ENCODE measurements at regions not wholly inside any gene's neighbourhood (a gene's known extent, or its start where the extent isn't known, plus 50 kb on each side); places are given as distances from the start of the nearest gene placed in this dataset.

GRCh38 chr2:10228611-10229365 is 73.9 kb upstream of the HPCAL1 start:
- no peak overlapping the region for H2AFZ ChIP-seq (ENCODE audit: low read depth, low read length)
- no peak for TF ChIP-seq MYC (IDR thresholded peaks at IDR 0.05; ENCODE audit: low read depth, low read length)
- TF ChIP-seq FOS (IDR thresholded peaks at IDR 0.05; ENCODE audit: borderline replicate concordance, insufficient read depth, low read length), result no peak
- TF ChIP-seq JUN (IDR thresholded peaks at IDR 0.05; ENCODE audit: borderline replicate concordance, insufficient read depth, insufficient read length, low read depth), result no peak
- TF ChIP-seq GATA2 (IDR thresholded peaks at IDR 0.05; ENCODE audit: insufficient read depth, insufficient read length, low read depth, low read length), result no peak
- no peak for TF ChIP-seq POLR2A (IDR thresholded peaks at IDR 0.05; ENCODE audit: low read depth, low read length)
- no peaks in the 10 kb centered on the region for H4K20me1 ChIP-seq (replicated peaks; ENCODE audit: control insufficient read depth, extremely low read depth, insufficient read depth, low read length)
- no peaks in the 10 kb centered on the region for H3K9me3 ChIP-seq (replicated peaks; ENCODE audit: control insufficient read depth, insufficient read depth, low read length)
- H3K9me1 ChIP-seq (replicated peaks; ENCODE audit: control insufficient read depth, extremely low read depth, insufficient read depth, low read length), result no peaks in the 10 kb centered on the region
- DNase-seq (ENCODE audit: low read depth, low spot score), result no peak
- H3K36me3 ChIP-seq (ENCODE audit: control insufficient read depth in 2 of 2, extremely low read depth in 1 of 2, insufficient read depth in 2 of 2, low read length in 2 of 2), result no peaks in the 10 kb centered on the region
- POLR2A ChIA-PET, result no interaction called here
- BruUV-seq (replicated peaks), result no TSS peak
- no peaks in the 10 kb centered on the region for H3K4me1 ChIP-seq (ENCODE audit: control insufficient read depth, extremely low read depth, insufficient read depth, low read length)
- no peak overlapping the region for H3K9ac ChIP-seq (replicated peaks; ENCODE audit: extremely low read depth, insufficient read depth, low read length)
- FAIRE-seq, result no peak
- no peak overlapping the region for H3K27ac ChIP-seq (ENCODE audit: insufficient read depth, low read depth, low read length)
- dilution Hi-C loops (cut with MboI; ENCODE audit: extremely low pct_ligation_motif_present, low sequenced_read_pairs) (no loop called here), intact Hi-C loops (cut with micrococcal nuclease) (no loop called here)
- H3K4me3 ChIP-seq (replicated peaks in 1 of 3; ENCODE audit: insufficient read depth in 1 of 3, low read depth in 1 of 3, low read length in 3 of 3), result no peak overlapping the region
- H3K4me2 ChIP-seq (ENCODE audit: insufficient read depth, low read length), result no peak overlapping the region
- no peaks in the 10 kb centered on the region for H3K27me3 ChIP-seq (ENCODE audit: control insufficient read depth in 2 of 2, insufficient read depth in 2 of 2, low read length in 2 of 2)
- CTCF ChIA-PET, result interaction anchor here (1.0 to 1.4 kb wide), 3 partner anchors 26 to 83 kb away, joined by 3 read pairs; no protein-coding TSS in a partner anchor
- H3K79me2 ChIP-seq (ENCODE audit: control insufficient read depth, insufficient read depth, low read length), result no peaks in the 10 kb centered on the region

- Histone ChIP-seq H3K4me1 (ENCODE audit: control insufficient read depth, extremely low read depth, insufficient read depth, low read length) (no peaks in the 10 kb centered on the region), H3K27me3 (ENCODE audit: control insufficient read depth in 2 of 2, insufficient read depth in 2 of 2, low read length in 2 of 2) (no peaks in the 10 kb centered on the region), H3K9ac (replicated peaks; ENCODE audit: extremely low read depth, insufficient read depth, low read length) (no peak overlapping the region), H3K4me2 (ENCODE audit: insufficient read depth, low read length) (no peak overlapping the region), H3K4me3 (replicated peaks in 1 of 3; ENCODE audit: insufficient read depth in 1 of 3, low read depth in 1 of 3, low read length in 3 of 3) (no peak overlapping the region), H4K20me1 (replicated peaks; ENCODE audit: control insufficient read depth, extremely low read depth, insufficient read depth, low read length) (no peaks in the 10 kb centered on the region), H2AFZ (ENCODE audit: low read depth, low read length) (no peak overlapping the region), H3K27ac (ENCODE audit: insufficient read depth, low read depth, low read length) (no peak overlapping the region), H3K9me1 (replicated peaks; ENCODE audit: control insufficient read depth, extremely low read depth, insufficient read depth, low read length) (no peaks in the 10 kb centered on the region), H3K79me2 (ENCODE audit: control insufficient read depth, insufficient read depth, low read length) (no peaks in the 10 kb centered on the region), H3K36me3 (ENCODE audit: control insufficient read depth in 2 of 2, extremely low read depth in 1 of 2, insufficient read depth in 2 of 2, low read length in 2 of 2) (no peaks in the 10 kb centered on the region), H3K9me3 (replicated peaks; ENCODE audit: control insufficient read depth, insufficient read depth, low read length) (no peaks in the 10 kb centered on the region)
- dilution Hi-C loops (cut with MboI; ENCODE audit: extremely low pct_ligation_motif_present, low sequenced_read_pairs), result no loop called here
- DNase-seq (ENCODE audit: low read depth, low spot score), result no peak
- intact Hi-C loops (cut with micrococcal nuclease), result no loop called here
- no TSS peak for BruUV-seq (replicated peaks)
- no peak for FAIRE-seq
- ChIA-PET POLR2A (no interaction called here), CTCF (interaction anchor here (0.8 to 1.6 kb wide), 5 partner anchors 12 to 157 kb away, joined by 3 to 4 read pairs (median 3); no protein-coding TSS in a partner anchor)
- TF ChIP-seq GATA2 (IDR thresholded peaks at IDR 0.05; ENCODE audit: insufficient read depth, insufficient read length, low read depth, low read length) (no peak), CTCF (IDR thresholded peaks at IDR 0.05; ENCODE audit: extremely low read depth in 1 of 2, insufficient read depth in 1 of 2, low read depth in 1 of 2, low read length in 2 of 2) (no peak), POLR2AphosphoS5 (IDR thresholded peaks at IDR 0.05; ENCODE audit: insufficient read depth, low read depth, low read length) (no peak), MAX (IDR thresholded peaks at IDR 0.05; ENCODE audit: insufficient read depth, insufficient read length) (no peak), JUN (IDR thresholded peaks at IDR 0.05; ENCODE audit: borderline replicate concordance, insufficient read depth, insufficient read length, low read depth) (no peak), MYC (IDR thresholded peaks at IDR 0.05; ENCODE audit: low read depth, low read length) (no peak), POLR2A (IDR thresholded peaks at IDR 0.05; ENCODE audit: low read depth, low read length) (no peak), FOS (IDR thresholded peaks at IDR 0.05; ENCODE audit: borderline replicate concordance, insufficient read depth, low read length) (no peak)
These were observed 73.1 kb upstream of the HPCAL1 start for GRCh38 chr2:10229462-10230099.

Data from endothelial cell of umbilical vein (primary cell).